Adrenal gland (tissue), 9 donors: ENCODE measurements at regions not wholly inside any gene's neighbourhood (a gene's known extent, or its start where the extent isn't known, plus 50 kb on each side); places are given as distances from the start of the nearest gene placed in this dataset.

Source experiments
- DNase-seq, 7 donors: peaks; one replicate each; pipeline ENCODE4 v3.0.0-alpha.2; 2019 to 2020
- H3K27ac ChIP-seq, 5 donors: fragments of 200-600 bp; sonication (generic) in 4 of 5; 1 replicate in 3 of 5; 2 replicates in 2 of 5; pipeline versions ENCODE4 v1.5.1 to v1.8.0; 2016 to 2020; ENCODE audit warnings: mild to moderate bottlenecking in 1 of 5
- H3K27me3 ChIP-seq: fragments of 200-600 bp; 2 replicates; pipeline ENCODE4 v1.8.0; 2021
- H3K36me3 ChIP-seq, 2 donors: fragments of 200-600 bp; replicated peaks in 1 of 2; 1 replicate in 1 of 2; 2 replicates in 1 of 2; pipeline versions ENCODE4 v1.5.1 to v1.8.0; 2018 to 2022
- H3K4me1 ChIP-seq, 2 donors: fragments of 200-600 bp; replicated peaks in 1 of 2; 1 replicate in 1 of 2; 2 replicates in 1 of 2; pipeline versions ENCODE4 v1.5.1 to v1.8.0; 2018 to 2021
- H3K4me3 ChIP-seq, 4 donors: fragments of 200-600 bp; sonication (generic) in 3 of 4; one replicate each; pipeline ENCODE4 v1.5.1; 2016 to 2018
- H3K9me3 ChIP-seq, 3 donors: fragments of 200-600 bp; sonication (generic) in 1 of 3; replicated peaks in 1 of 3; 1 replicate in 2 of 3; 2 replicates in 1 of 3; pipeline versions ENCODE4 v1.5.1 to v1.8.0; 2016 to 2021
- CTCF ChIP-seq, 6 experiments: fragments of 450-650 bp in 4 of 6; fragments of 200-600 bp in 2 of 6; sonication (generic) in 1 of 6; IDR thresholded peaks; 1 replicate in 5 of 6; 2 replicates in 1 of 6; pipeline versions ENCODE4 v1.5.1 to v1.8.0; 2016 to 2021; ENCODE audit warnings: antibody characterized with exemption in 6 of 6, mild to moderate bottlenecking in 2 of 6, moderate library complexity in 1 of 6
- POLR2A ChIP-seq, 2 donors: fragments of 450-650 bp; IDR thresholded peaks; one replicate each; pipeline ENCODE4 v1.6.1; 2017; ENCODE audit warnings: antibody characterized with exemption in 2 of 2, mild to moderate bottlenecking in 2 of 2, moderate library complexity in 1 of 2
- WGBS, 4 donors: extraction: QIAGEN DNeasy Blood & Tissue Kit in 2 of 4; methylation state at CpG; one replicate each; pipeline versions ENCODE4 v1.1.5 to v1.1.7; 2013 to 2017; 5-methylcytosine and 5-hydroxymethylcytosine counted together
- intact Hi-C, 2 donors: fragments of 100-400 bp; cut with DNase I; formaldehyde crosslinking; loops; one replicate each; pipeline versions ENCODE4 v1.14.1 to v1.15.0; 2022 to 2023
- donor health status: healthy with polysubstance abuse.
- donor health status: Bipolar disorder and iron deficiency.
- donor health status: DM: yes; HTN: yes; CAD: no.
- donor health status: DM: no; HTN: no; CAD: no.
- donor health status: DM: no; HTN: no; CAD: no.

GRCh38 chr6:144696610-144697368 lies 411.7 kb downstream of the UTRN start:
- 77 to 82% (median 80%) methylated on average over 2 of the region's 2 CpGs for WGBS, 4 donors
- DNase-seq: no peak
- H3K27ac ChIP-seq: no peak overlapping the region
- no peaks in the 10 kb centered on the region for H3K27me3 ChIP-seq
- no peak for TF ChIP-seq CTCF (IDR thresholded peaks at IDR 0.05)
- no peak for TF ChIP-seq POLR2A (IDR thresholded peaks at IDR 0.05)
- no peak overlapping the region for H3K4me3 ChIP-seq
- no peaks in the 10 kb centered on the region for H3K9me3 ChIP-seq
- intact Hi-C loops: no loop called here
- no peaks in the 10 kb centered on the region for H3K36me3 ChIP-seq
- H3K4me1 ChIP-seq: peaks cover 0 to 21% of the 10 kb centered on the region in 2 donors

GRCh38 chr6:144697369-144697760 lies 412.2 kb downstream of the UTRN start:
- no peaks in the 10 kb centered on the region for H3K9me3 ChIP-seq
- intact Hi-C loops: no loop called here
- no peak overlapping the region for H3K27ac ChIP-seq
- 84 to 94% (median 88%) methylated on average over 2 of the region's 2 CpGs for WGBS, 4 donors
- no peak overlapping the region for H3K4me3 ChIP-seq
- no peaks in the 10 kb centered on the region for H3K27me3 ChIP-seq
- H3K36me3 ChIP-seq: no peaks in the 10 kb centered on the region
- TF ChIP-seq CTCF (IDR thresholded peaks at IDR 0.05) (no peak), POLR2A (IDR thresholded peaks at IDR 0.05) (no peak)
- DNase-seq: no peak
- H3K4me1 ChIP-seq: peaks cover 0 to 21% of the 10 kb centered on the region in 2 donors

- TF ChIP-seq POLR2A (IDR thresholded peaks at IDR 0.05): no peak
- intact Hi-C loops: no loop called here
- peaks cover 0 to 21% of the 10 kb centered on the region in 2 donors for H3K4me1 ChIP-seq
- no peaks in the 10 kb centered on the region for H3K27me3 ChIP-seq
- H3K4me3 ChIP-seq: no peak overlapping the region
- DNase-seq: no peak
- 82 to 92% (median 89%) methylated on average over 3 of the region's 3 CpGs for WGBS, 4 donors
- H3K9me3 ChIP-seq: no peaks in the 10 kb centered on the region
- no peak overlapping the region for H3K27ac ChIP-seq
- H3K36me3 ChIP-seq: no peaks in the 10 kb centered on the region
Observed at GRCh38 chr6:144697801-144698200, 412.7 kb downstream of the UTRN start.

- Histone ChIP-seq H3K27ac (no peak overlapping the region), H3K9me3 (no peaks in the 10 kb centered on the region), H3K27me3 (no peaks in the 10 kb centered on the region), H3K4me1 (peaks cover 0 to 5% of the 10 kb centered on the region in 2 donors), H3K36me3 (no peaks in the 10 kb centered on the region), H3K4me3 (no peak overlapping the region)
- TF ChIP-seq POLR2A (IDR thresholded peaks at IDR 0.05) (no peak), CTCF (IDR thresholded peaks at IDR 0.05) (no peak)
- intact Hi-C loops: no loop called here
- DNase-seq: no peak
- WGBS, 4 donors: 86 to 100% (median 98%) methylated on average over 1 of the region's 1 CpG
Observed at GRCh38 chr6:144702781-144703180, 417.6 kb downstream of the UTRN start.

- no peak overlapping the region for H3K27ac ChIP-seq
- 94 to 98% (median 96%) methylated on average over 3 of the region's 3 CpGs for WGBS, 4 donors
- no peak overlapping the region for H3K4me3 ChIP-seq
- H3K27me3 ChIP-seq: no peaks in the 10 kb centered on the region
- TF ChIP-seq CTCF (IDR thresholded peaks at IDR 0.05): no peak
- TF ChIP-seq POLR2A (IDR thresholded peaks at IDR 0.05): no peak
- intact Hi-C loops: no loop called here
- DNase-seq: no peak
- H3K36me3 ChIP-seq: no peaks in the 10 kb centered on the region
- H3K4me1 ChIP-seq: no peaks in the 10 kb centered on the region
- H3K9me3 ChIP-seq: no peaks in the 10 kb centered on the region
Observed at GRCh38 chr6:144710207-144710606, 425.1 kb downstream of the UTRN start.
